Kidney capillary endothelial cell (primary cell): ENCODE measurements at regions not wholly inside any gene's neighbourhood (a gene's known extent, or its start where the extent isn't known, plus 50 kb on each side); places are given as distances from the start of the nearest gene placed in this dataset.
A peak's percentile ranks its signal among the peaks of the same experiment; 100 is the strongest.

Experiments
- DNase-seq: peaks from one replicate; pipeline ENCODE4 v3.0.0-alpha.2; 2018; ENCODE audit warnings: low spot score

DNA sequence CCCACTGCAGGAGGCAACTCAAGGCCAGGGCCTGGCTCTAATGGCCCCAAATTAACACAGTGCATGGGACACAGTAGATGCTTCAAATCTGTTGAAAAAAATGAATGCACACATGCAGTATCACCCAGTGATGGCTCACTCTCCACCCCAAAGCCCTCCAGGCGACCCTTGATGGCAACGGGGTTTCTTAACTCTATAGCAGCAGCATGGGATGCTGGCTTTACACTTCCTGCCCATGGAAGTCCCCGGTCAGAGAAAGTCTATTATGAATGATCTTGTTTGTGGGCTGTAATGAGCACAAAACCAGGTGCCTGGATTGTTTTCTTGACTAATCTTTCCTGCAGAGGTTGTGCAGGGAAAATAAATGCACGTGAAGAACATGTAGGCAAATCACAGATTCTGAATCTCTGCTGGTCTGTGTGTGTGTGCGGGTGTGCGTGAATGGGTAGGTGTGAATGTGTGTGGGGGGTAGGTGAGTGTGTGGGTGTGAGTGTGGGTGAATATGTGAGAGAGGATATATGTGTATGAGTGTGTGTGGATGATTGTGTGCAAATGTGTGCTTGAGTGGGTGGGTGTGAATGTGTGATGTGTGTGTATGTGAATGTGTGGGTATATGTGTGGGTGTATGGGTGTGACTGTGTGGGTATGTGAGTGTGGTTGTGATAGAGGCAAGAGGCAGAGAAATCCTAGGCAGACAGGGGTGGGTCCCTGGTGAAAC lies 60.1 kb upstream of the MLN start:
- DNase-seq = no peak

DNA sequence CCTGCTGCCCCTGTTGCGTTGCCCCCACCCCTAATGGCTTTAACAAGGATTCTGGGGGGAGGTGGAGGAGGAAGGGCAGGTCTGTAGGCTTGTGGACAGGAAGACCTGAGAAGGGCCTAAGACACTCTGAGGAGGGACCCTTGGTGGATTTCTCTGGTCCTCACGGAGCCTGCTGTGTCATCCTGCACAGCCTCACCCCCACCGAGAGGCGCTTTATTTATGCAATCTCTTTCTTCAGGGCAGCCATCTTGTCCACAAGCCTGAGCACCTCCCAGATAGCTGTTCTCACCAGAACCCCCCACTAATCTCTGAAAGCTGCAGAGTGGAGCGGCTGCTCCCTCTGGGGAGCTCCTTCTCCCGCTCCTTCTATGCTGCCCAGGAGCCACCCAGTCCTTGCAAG lies 59.3 kb upstream of the MLN start:
- no peak for DNase-seq

DNA sequence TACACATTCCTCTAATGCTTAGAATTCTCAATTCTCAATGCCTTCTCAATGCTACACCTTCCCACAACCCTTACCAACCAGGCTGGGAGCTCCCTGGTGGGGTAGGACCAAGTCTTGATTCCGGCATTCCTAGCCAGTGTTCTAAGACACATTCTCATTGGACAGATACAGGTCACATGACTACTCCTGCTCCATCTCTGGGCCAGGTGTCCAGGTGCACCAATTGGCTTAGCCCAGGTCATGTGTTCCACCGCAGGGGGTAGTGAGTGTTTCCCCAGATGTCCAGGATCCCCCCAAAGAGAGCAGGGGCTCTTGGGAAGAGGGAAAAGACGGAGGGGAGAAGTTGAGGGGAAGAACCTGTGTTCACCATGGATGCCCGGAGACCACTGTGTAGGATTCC lies 58.7 kb upstream of the MLN start:
- DNase-seq = no peak

DNA sequence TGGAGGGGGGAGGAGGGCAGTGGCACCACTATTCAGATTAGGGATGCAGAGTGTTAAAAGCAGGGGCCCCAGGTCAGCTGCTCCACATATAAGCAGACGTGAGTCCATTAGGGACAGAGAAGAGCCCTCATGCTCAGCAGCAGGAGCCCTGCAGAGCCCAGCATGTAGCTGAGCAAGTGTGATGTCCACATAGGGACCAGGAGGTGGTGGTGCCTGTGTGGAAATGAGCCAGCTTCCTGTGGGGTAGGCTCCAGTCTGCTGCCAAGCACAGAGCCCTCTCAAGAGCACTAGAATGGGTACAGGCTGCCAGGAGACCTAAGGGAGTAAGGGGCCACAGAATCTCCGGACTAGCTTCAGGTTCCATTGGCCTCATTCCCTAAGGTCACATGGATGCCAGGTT lies 57.9 kb upstream of the MLN start:
- no peak for DNase-seq

DNA sequence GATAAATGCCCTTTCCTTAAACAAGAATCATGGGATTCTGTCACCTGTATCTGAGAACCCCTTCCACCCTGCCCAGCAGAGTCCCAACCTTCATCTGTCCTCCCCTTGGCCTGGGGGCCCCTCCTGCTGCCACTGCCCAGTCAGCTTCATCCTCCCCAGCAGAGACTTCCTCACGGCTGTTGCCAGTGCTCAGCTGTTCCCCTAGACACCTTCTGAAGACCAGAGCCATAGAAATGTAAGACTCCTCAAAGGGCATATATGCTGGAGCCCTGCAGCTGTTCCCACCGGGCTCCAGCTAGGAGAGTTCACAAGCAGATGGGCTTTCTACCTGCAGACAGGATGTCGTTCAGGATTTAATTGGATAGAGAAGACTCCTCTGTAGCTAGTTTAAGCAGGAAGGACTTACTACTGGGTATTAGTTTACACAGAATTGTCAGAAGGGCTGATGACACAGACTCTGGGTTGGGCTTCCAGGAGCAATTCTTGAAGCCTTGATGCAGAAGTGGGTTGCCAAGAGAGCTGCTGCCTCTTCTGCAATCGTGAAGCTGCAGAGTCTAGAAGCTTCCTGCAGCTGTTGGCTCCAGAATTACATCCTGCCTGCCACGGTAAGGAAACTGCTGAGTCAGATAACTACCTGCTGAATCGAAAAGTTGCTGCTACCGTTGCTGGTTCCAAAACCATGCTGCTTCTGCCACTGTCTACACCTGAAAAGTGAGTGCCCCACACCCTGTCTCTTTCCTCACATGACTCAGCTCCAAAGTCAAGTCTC lies 57.1 kb upstream of the MLN start:
- DNase-seq = peak; percentile 55

DNA sequence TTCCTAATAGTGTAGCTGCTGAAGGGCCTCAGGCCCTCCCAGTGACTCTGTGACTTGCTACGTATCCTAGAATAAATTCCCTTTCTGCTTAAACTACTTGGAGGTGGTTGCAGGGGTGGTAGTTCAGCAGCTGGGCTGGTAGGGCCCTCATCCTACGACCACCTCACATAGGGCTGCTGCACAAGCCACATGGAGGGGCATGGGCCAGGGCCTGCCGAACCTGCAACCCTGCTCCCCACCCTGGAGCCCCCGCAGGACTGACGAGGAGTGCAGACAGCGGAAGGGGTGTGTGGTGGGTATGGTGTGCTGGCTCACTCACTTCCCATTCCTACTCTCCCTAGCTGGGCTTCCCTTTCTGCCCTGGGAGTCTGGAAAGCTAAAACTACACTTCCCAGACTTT lies 56.2 kb upstream of the MLN start:
- no peak for DNase-seq

DNA sequence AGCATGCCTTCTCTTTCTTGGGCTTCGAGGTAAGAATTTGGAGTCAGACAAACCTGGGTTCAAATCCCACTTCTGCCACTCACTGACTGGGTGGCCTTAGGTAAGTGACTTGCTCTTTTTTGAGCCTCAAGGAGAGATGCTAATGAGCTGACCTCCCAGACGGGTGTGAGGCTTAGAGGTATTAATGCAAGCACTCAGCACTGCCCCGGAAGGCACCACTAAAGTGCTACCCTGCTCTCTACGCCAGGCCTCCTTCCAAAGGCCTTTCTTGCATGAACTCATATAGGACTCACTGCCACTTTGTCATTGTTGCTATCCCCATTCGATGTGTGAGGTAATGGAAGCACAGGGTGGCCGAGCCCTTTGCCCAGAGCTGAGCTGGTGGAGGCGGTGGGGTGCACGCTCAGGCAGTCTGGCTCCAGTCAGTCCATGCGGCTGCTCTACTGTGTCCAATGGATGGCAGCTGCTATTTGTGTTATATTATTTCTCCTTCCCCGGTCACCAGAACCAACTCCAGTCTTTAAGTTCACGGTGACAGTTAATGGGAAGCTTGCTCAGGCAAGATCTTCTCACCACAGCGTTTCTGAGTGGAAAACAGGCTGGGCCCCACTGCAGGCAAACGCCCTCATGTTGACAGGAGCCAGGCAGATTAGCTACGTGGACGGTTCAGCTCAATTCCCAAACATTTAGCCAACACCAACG lies 55.2 kb upstream of the MLN start:
- no peak for DNase-seq

DNA sequence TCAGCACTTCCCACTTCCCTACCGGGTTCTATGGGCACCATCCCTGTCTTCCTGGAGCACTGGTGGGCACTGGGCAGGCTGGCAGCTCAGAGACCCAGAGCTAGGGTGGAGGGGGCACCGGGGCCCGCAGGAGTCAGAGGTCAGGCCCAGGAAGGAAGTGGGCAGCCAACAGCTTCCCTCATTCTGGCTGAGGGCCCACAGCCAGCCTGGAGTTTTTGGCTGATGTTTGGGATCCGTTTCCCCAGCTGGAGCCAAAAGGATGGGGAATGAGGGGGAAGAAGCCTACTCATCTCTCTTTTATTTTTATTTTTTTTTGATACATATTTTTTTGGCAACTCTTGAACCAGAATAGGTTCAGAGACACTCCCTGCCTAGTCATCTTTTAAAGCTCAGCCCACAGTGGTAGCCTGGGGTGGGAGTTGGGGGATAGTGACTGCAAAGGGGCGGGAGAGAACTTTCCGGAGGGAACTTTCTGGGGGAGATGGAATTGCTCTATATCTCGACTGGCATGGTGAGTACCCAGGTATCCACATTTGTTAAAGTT lies 54.2 kb upstream of the MLN start:
- no peak for DNase-seq

DNA sequence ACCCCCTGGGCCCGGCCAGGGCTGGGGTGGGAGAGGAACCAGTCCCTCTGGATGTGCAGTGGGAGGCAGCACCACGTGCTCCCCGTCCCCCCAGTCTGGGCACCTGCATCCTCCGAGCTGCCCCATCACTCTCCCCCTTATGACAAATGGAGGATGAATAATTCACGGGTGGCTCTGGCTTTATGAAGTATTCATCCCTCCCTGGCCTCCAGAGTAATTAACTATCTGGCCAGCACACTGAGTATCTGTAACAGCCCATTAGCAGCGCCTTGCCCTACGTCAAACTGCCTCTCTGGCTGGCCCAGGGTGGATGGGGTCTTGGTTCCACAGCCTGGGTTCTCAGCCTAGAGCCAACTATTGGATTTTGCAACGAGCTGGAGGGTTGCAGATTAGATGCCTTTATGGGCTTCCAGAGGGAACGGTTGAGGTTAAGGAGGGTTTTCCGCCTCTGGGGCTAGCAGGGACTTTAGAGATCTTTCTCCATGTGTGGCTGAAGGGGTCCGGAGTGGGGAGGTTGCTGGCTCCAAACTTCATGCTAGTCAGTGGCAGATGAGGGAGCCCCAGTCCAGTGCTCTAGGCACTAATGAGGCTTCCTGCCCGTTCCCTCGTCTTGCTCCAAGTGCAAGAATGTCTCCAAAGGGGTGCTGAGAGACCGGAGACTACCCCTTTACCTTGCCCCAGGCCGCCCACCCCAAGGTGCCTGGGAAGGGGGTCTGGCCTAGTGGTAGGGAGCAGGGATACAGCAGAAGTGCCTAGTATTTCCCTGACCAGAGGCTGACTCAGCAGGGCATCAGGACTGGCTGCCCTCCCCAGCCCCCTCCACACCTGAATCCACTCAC lies 53.5 kb upstream of the MLN start:
- DNase-seq = no peak

DNA sequence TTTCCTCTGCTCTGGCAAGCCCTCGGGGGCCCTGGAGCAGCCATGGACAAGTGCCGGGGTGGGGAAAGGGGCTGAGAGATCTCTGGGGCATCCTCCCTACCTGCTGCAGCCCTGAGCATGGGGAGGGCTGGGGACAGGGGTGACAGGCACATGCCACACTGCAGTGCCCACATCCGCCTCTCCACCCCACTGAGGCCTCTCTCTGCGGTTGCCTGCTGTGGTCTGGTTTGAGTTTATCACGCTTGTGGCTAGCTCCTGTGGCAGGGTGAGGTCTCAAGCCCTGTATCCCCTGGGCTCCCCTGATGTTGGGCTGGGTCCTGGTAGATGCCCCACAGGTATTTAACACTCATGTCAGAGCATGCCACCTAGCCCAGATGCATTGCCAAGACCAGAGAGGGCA lies 52.9 kb upstream of the MLN start:
- no peak for DNase-seq

DNA sequence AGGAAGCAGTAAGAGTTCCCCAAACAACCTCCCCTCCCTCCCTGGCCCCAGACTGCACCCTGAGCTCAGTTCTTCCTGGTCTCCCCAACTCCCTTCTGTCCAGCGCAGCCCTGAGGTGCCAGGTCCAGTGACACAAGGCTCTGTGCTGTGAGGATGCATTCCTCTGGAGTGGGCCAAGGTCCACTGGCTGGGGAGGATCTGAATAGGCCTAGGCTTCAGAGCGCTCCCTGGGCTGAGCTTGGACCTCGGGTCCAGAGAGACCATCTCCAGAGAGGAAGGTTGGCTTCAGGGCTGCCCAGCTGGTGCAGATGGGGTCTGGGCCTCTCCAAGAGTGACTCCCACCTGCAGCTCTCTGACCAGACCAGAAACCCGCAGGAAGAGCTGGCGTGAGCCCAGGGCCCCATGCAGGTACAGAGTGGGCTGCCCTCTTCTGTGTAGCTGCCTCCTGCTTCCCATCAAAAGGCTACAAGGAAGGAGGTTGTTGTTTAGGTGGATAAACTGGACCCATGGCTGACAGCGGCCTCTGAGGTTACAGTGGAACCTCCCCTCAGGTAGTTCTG lies 52.3 kb upstream of the MLN start:
- no peak for DNase-seq

DNA sequence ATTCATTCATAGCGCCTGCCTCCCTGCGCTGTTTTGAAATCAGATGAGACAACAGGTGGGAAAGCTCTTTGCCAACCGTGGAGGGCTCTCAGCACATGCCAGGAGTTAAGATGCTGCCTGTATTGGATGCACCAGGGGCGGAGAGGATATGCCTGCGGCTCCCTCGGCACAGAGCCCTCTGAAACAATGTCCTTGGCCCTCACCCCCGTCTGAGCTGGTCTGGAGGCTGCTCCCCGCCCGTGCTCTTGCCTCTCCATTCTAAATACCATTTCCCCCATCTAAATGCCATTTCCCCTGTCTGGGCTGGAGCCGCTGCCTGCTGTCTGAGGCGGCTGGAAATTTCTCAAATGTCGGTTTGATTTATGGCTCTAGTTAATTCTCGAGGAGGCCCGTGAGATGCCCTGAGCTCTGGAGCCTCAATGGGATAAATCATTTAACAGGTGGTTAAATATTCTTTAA lies 50.8 kb upstream of the MLN start:
- DNase-seq = no peak

DNA sequence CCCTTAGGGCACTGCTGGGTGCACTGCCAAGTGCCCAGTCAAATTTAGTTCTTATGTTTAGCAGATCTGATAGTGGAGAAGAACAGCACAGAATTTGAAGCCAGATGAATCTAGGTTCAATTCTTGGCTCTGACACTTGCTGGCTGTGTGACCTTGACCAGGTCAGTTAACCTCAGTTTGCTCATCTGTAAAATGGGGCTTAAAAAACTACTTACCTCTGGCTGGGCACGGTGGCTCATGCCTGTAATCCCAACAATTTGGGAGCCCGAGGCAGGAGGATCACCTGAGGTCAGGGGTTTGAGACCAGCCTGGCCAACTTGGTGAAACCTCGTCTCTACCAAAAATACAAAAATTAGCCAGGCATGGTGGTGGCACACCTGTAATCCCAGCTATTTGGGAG lies 49.9 kb upstream of the MLN start:
- DNase-seq = no peak
